Left kidney (tissue), 1 donor: ENCODE measurements at regions not wholly inside any gene's neighbourhood (a gene's known extent, or its start where the extent isn't known, plus 50 kb on each side); places are given as distances from the start of the nearest gene placed in this dataset.
"Not testable (repeated sequence)": the region's sequence is repeated elsewhere in the genome, so short reads cannot be mapped to it uniquely, and the experiment has no call there.

Experiments used
- DNase-seq: peaks from one replicate; pipeline ENCODE4 v3.0.0-alpha.2; 2013

GRCh38 chr1:10941891-10942541 is 70.4 kb upstream of the TARDBP start:
- DNase-seq, result peak; percentile 61

DNA sequence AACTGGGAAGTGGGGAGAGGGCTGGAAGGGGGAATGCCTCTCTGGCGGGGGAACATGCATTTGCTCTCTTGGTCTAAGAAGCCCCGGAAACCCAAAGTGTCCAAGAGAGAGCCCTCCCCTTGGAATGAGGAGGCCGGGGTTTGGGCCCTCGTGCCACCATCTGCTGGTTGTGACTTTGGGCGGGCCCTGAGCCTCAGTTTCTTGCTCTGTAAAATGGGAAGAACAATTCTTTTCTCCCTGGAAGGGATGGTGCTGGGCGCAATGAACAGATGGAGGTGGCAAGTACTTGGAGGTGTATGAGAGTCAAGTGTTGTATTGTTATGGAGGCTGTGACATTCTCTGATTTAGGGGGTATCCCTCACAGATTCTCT is 69.9 kb upstream of the TARDBP start:
- no peak for DNase-seq

DNA sequence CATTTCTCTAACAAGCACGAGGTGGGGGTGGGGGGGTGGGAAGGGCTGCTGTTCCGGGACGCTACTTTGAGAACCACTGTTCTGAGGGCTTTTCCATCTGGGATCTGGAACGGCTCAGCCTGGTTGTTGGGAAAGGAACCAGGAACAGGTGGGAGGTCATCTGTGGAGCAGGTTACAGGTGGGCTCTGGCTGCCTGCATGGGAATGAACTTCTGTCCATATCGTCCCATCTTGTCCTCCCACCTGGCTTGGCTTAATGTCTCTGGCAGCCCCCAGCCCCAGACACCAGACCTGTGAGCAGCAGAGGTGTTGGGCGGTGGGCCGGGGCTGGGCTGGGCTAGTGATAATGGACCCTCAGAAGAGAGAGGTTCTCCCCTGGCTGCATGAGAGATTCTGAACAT is 69.4 kb upstream of the TARDBP start:
- no peak for DNase-seq

- peak; percentile 36 for DNase-seq
Observed at GRCh38 chr1:10943991-10944730, 68.3 kb upstream of the TARDBP start.

DNA sequence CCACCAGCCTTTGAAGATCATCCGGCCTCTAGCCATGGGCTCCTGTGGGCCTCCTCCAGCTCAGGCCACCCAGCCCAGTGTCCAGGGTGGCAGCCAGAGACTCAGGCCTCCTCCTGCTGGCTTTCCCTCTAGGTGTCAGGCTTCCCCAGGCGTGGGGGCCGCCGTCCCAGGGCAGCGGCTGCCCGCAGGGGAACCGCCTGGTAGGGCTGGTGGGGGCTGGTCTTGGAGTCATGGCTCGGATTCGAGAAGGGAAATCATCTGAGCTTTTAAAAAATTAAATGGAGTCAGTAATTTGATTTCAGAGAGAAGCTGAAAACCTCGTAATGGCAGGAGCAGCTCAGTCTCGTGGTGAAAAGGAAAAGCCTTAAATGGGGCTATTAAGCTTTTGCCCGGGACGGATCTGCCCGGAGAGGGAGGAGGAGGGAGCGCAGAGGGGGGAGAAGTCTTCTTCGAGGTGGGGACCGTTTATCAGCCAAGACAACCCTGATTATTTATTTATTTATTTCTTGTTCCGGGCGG is 66.4 kb upstream of the TARDBP start:
- no peak for DNase-seq

- no peak for DNase-seq
Observed at GRCh38 chr1:10947181-10947580, 65.3 kb upstream of the TARDBP start.

- no peak for DNase-seq
Observed at GRCh38 chr1:10947691-10948462, 64.6 kb upstream of the TARDBP start.

- no peak for DNase-seq
Observed at GRCh38 chr1:10948463-10948775, 64.0 kb upstream of the TARDBP start.

DNA sequence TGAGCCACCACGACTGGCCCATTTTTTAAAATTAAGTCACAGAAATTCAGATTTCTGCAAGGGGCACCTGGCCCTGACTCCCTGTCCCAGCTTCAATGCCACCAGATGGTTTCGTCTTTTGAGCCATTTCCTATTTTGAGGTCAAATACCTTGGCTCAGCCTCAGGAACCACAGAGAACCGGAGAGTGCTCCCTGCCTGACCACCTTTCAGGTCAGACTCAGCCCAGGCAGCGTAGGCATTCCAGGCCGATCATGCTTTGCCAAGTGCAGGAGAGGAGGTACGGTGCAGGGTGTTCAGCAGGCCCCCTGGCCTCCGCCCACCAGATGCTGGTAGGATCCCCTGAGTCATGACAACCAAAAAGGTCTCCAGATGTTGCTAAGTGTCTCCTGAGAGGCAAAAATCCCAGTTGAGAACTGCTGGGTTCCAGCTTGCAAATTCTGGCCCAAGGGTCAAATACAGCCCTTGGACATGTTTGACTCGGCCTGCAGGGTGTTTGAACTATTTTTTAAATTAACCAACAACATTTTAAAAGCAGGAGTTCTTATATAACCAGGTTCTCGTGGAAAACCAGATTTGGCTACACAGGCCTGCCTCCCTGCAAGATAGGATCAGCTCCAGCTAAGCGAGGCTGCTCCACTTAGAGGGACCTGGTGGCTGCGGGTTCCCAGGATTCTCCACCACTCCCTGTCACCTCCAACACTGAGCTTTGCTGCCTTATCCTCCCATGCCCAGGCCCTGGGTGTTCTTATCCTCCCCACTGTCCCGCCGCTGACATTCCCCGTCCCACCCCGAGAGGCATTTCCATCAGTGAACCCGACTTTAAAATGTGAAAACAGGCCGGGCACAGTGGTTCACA is 61.9 kb upstream of the TARDBP start:
- no peak for DNase-seq

DNA sequence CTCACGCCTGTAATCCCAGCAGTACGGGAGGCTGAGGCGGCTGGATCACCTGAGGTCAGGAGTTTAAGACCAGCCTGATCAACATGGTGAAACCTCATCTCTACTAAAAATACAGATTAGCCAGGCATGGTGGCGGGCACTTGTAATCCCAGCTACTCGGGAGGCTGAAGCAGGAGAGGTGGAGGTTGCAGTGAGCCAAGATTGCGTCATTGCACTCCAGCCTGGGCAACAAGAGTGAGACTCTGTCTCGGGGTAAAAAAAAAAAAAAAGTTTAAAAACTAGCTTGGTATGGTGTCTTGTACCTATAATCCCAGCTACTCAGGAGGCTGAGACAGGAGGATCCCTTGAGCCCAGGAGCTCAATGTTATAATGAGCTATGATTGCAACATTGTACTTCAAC is 61.2 kb upstream of the TARDBP start:
- DNase-seq, result not testable (repeated sequence)

DNA sequence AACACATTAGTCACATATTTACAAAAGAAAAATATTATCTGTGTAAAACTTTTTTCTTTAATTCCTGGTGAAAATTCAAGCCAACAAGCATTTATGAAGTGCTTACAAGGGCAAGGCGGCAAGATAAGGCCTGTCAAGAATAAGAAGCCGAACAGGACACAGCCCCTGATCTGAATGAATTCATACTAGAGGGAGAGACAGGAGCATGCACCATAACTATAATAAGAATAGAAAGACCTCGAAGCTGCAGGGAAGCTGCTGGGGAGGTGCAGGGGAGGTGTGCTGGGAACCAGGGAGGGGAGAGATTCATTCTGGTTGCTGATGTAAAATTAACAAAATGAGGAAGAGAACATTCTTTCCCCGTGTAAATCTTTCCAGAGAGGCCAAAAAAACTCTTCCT is 60.5 kb upstream of the TARDBP start:
- DNase-seq, result no peak

DNA sequence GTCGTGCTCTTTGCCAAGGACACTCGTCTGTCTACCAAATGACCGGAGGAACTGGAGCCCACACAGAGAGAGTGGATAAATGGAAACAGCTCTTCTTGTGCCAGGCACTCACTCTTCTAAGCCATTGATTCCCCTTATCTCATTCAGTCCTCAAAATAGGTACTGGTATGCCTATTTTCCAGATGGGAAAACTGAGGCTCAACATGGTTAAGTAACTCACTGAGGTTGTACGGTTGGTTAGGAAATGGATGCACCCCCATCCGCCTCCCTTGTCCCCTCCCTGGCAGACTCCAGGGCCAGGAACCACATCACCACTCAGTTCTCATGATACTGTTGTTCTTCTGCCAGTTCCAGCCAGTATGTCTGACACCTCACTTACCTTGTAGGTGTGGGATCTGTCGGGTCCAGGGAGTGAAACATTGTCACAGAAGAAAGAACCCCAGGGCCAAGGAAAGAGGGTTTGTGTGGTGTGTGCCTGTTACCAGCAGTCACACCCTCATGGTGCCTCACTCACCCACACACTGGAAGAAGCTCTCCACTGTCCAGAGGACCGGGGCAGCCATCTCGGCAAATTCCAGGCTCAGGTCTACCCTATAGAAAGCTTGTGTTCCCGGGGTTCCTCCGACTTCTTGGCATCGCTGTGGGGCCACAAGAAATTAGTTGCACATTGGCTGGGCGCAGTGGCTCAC is 58.8 kb upstream of the TARDBP start:
- DNase-seq, result no peak

DNA sequence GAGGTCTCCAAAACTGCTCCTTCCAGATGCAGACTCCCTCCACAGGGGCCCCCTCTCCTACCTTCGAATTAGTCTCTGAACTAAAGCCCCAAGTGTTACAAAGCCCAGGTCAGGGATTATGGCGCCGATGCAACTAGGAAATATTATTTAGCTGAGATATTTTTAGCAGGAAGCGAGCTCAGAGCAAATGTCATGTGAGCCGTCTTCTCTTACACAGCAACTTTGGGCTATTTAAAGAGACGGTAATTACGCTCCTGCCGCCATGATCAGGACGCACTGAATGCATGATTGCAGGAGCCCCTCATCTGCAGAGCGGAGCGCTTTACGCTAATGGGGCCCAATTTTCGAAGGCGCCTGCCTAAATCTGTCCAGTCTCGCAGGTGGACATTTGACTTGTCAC is 55.3 kb upstream of the TARDBP start:
- no peak for DNase-seq

GRCh38 chr1:10958614-10959013 is 53.8 kb upstream of the TARDBP start:
- DNase-seq, result no peak

GRCh38 chr1:10960411-10961299 is 51.8 kb upstream of the TARDBP start:
- peak; percentile 79 for DNase-seq

DNA sequence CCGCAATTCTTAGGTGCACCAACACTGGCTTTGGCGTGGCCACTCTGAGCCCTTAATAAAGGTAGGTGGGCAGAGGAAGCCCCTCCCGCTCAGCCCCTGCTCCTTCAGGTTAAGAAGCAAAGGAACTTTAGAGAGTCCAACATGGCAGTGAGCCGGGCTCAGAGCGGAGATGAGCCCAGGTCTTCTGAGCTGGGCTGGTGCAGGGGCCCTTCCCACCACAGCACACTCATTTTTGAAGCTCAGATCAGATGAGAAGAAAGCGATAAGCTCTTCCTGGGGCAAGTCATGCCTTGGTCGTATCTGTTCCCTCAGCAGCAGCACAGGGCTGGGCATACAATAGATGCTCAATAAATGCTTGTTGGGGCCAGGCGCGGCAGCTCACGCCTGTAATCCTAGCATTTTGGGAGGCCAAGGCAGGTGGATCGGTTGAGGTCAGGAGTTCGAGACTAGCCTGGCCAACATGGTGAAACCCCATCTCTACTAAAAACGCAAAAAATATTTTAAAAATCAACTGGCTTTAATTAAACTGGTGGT is 51.1 kb upstream of the TARDBP start:
- DNase-seq, result no peak

GRCh38 chr1:10962483-10962882 is 50.0 kb upstream of the TARDBP start:
- no peak for DNase-seq
